ENCODE measurements at regions not wholly inside any gene's neighbourhood (a gene's known extent, or its start where the extent isn't known, plus 50 kb on each side); places are given as distances from the start of the nearest gene placed in this dataset.

- TF ChIP-seq CTCF (IDR thresholded peaks at IDR 0.05) (no peak), POLR2A (IDR thresholded peaks at IDR 0.05) (no peak)
Observed at GRCh38 chr5:124332273-124332672, 414.2 kb downstream of the ZNF608 start.

Data from right lobe of liver (tissue), 4 donors.